Smooth muscle cell (in vitro differentiated cells): ENCODE measurements at regions not wholly inside any gene's neighbourhood (a gene's known extent, or its start where the extent isn't known, plus 50 kb on each side); places are given as distances from the start of the nearest gene placed in this dataset.

ENCODE experiments used
- DNase-seq: peaks from one replicate; lab custom pipeline; 2025; ENCODE audit not compliant: unreplicated experiment; lab: John Stamatoyannopoulos, UW
- H2AFZ ChIP-seq: fragments of 200-600 bp; sonication (generic); 2 replicates; pipeline ENCODE4 v1.6.0; 2016; ENCODE audit warnings: antibody characterized with exemption, low read depth, mild to moderate bottlenecking
- H3F3A ChIP-seq: fragments of 200-600 bp; sonication (generic); 2 replicates; pipeline ENCODE4 v1.6.0; 2017; ENCODE audit warnings: antibody characterized with exemption, low read depth
- H3K27ac ChIP-seq: fragments of 200-600 bp; sonication (generic); 2 replicates; pipeline ENCODE4 v1.5.1; 2016; ENCODE audit warnings: low read depth, mild to moderate bottlenecking
- H3K27me3 ChIP-seq: fragments of 200-600 bp; sonication (generic); 2 replicates; pipeline ENCODE4 v1.6.1; 2016; ENCODE audit warnings: low read depth, mild to moderate bottlenecking
- H3K36me3 ChIP-seq: fragments of 200-600 bp; sonication (generic); 2 replicates; pipeline ENCODE4 v1.5.1; 2016; ENCODE audit warnings: low read depth
- H3K4me1 ChIP-seq: fragments of 200-600 bp; sonication (generic); 2 replicates; pipeline ENCODE4 v1.5.1; 2016; ENCODE audit warnings: low read depth
- H3K4me2 ChIP-seq: fragments of 200-600 bp; sonication (generic); 2 replicates; pipeline ENCODE4 v1.6.0; 2016; ENCODE audit warnings: mild to moderate bottlenecking
- H3K4me3 ChIP-seq: fragments of 200-600 bp; sonication (generic); 2 replicates; pipeline ENCODE4 v1.5.1; 2016; ENCODE audit warnings: mild to moderate bottlenecking
- H3K79me2 ChIP-seq: fragments of 200-600 bp; sonication (generic); 2 replicates; pipeline ENCODE4 v1.6.0; 2016; ENCODE audit warnings: low read depth, mild to moderate bottlenecking
- H3K9ac ChIP-seq: fragments of 200-600 bp; sonication (generic); 2 replicates; pipeline ENCODE4 v1.6.0; 2016; ENCODE audit warnings: low read depth
- H3K9me3 ChIP-seq: fragments of 200-600 bp; sonication (generic); replicated peaks from 2 replicates; pipeline ENCODE4 v1.5.1; 2016; ENCODE audit warnings: low read depth
- H4K20me1 ChIP-seq: fragments of 200-600 bp; sonication (generic); 2 replicates; pipeline ENCODE4 v1.6.0; 2016; ENCODE audit warnings: low read depth
- CTCF ChIP-seq: fragments of 200-600 bp; sonication (generic); IDR thresholded peaks from 2 replicates; pipeline ENCODE4 v1.5.1; 2017; ENCODE audit warnings: borderline replicate concordance, mild to moderate bottlenecking, antibody characterized with exemption; ENCODE audit not compliant: insufficient read depth, poor library complexity, severe bottlenecking
- WGBS: methylation state at CpG from one replicate; pipeline ENCODE4 v1.1.7; 2016; ENCODE audit warnings: low lambda C conversion rate; 5-methylcytosine and 5-hydroxymethylcytosine counted together

GRCh38 chr16:16890964-16891363 is 512.0 kb downstream of the NPIPA7 start:
- no peak overlapping the region for H2AFZ ChIP-seq
- H3K4me1 ChIP-seq: no peaks in the 10 kb centered on the region
- TF ChIP-seq CTCF: no peak
- no peaks in the 10 kb centered on the region for H3K36me3 ChIP-seq
- H3F3A ChIP-seq: no peaks in the 10 kb centered on the region
- no peaks in the 10 kb centered on the region for H3K9me3 ChIP-seq
- H3K4me3 ChIP-seq: no peak overlapping the region
- H3K79me2 ChIP-seq: no peaks in the 10 kb centered on the region
- no peaks in the 10 kb centered on the region for H4K20me1 ChIP-seq
- DNase-seq: no peak
- peaks cover 4% of the 10 kb centered on the region for H3K27me3 ChIP-seq
- no peak overlapping the region for H3K9ac ChIP-seq
- WGBS: 69% methylated on average over 2 of the region's 2 CpGs
- H3K27ac ChIP-seq: no peak overlapping the region
- H3K4me2 ChIP-seq: no peak overlapping the region

- H3K79me2 ChIP-seq: no peaks in the 10 kb centered on the region
Observed at GRCh38 chr16:16904601-16905000, 525.7 kb downstream of the NPIPA7 start.

GRCh38 chr16:16905850-16906249 is 526.9 kb downstream of the NPIPA7 start:
- H4K20me1 ChIP-seq: no peaks in the 10 kb centered on the region
- no peak overlapping the region for H2AFZ ChIP-seq
- H3F3A ChIP-seq: no peaks in the 10 kb centered on the region
- H3K9me3 ChIP-seq: peaks cover 3% of the 10 kb centered on the region
- WGBS: 64% methylated on average over 3 of the region's 3 CpGs
- H3K27me3 ChIP-seq: no peaks in the 10 kb centered on the region
- no peaks in the 10 kb centered on the region for H3K4me1 ChIP-seq
- no peak overlapping the region for H3K27ac ChIP-seq
- H3K36me3 ChIP-seq: no peaks in the 10 kb centered on the region
- no peak overlapping the region for H3K9ac ChIP-seq
- no peak for DNase-seq
- no peak overlapping the region for H3K4me3 ChIP-seq
- TF ChIP-seq CTCF: no peak
- H3K79me2 ChIP-seq: no peaks in the 10 kb centered on the region
- no peak overlapping the region for H3K4me2 ChIP-seq

More at GRCh38 chr16:16904601-16905000, 525.7 kb downstream of the NPIPA7 start:
- no peaks in the 10 kb centered on the region for H3F3A ChIP-seq
- H3K27ac ChIP-seq: no peak overlapping the region
- H3K4me3 ChIP-seq: no peak overlapping the region
- no peak for TF ChIP-seq CTCF
- no peak overlapping the region for H3K9ac ChIP-seq
- H2AFZ ChIP-seq: no peak overlapping the region
- DNase-seq: no peak
- no peaks in the 10 kb centered on the region for H3K27me3 ChIP-seq
- no peaks in the 10 kb centered on the region for H3K36me3 ChIP-seq
- H4K20me1 ChIP-seq: no peaks in the 10 kb centered on the region
- H3K9me3 ChIP-seq: peaks cover 3% of the 10 kb centered on the region
- H3K4me2 ChIP-seq: no peak overlapping the region
- WGBS: 71% methylated on average over 1 of the region's 1 CpG
- no peaks in the 10 kb centered on the region for H3K4me1 ChIP-seq

GRCh38 chr16:16907089-16907488 is 528.1 kb downstream of the NPIPA7 start:
- Histone ChIP-seq H3K27me3 (no peaks in the 10 kb centered on the region), H3K4me3 (no peak overlapping the region), H3K4me1 (no peaks in the 10 kb centered on the region), H3K9me3 (peaks cover 3% of the 10 kb centered on the region), H3K36me3 (no peaks in the 10 kb centered on the region), H3K9ac (no peak overlapping the region), H4K20me1 (no peaks in the 10 kb centered on the region), H3K4me2 (no peak overlapping the region), H3K27ac (no peak overlapping the region), H3F3A (no peaks in the 10 kb centered on the region), H2AFZ (no peak overlapping the region), H3K79me2 (no peaks in the 10 kb centered on the region)
- DNase-seq: no peak
- TF ChIP-seq CTCF: no peak
